DND-41 (cell line): ENCODE measurements at regions not wholly inside any gene's neighbourhood (a gene's known extent, or its start where the extent isn't known, plus 50 kb on each side); places are given as distances from the start of the nearest gene placed in this dataset.

ENCODE experiments used
- CTCF ChIP-seq: IDR thresholded peaks from 2 replicates; pipeline ENCODE4 v1.5.1; 2012; ENCODE audit warnings: borderline replicate concordance, low read length, moderate library complexity, mild to moderate bottlenecking; ENCODE audit not compliant: poor library complexity, severe bottlenecking; ENCODE audit errors: extremely low read depth
- EZH2 ChIP-seq: IDR thresholded peaks from 3 replicates; pipeline ENCODE4 v1.6.1; 2012; ENCODE audit warnings: borderline replicate concordance, low read depth, mild to moderate bottlenecking, moderate library complexity, low read length, inconsistent platforms; ENCODE audit not compliant: severe bottlenecking

- TF ChIP-seq CTCF (no peak), EZH2 (no peak)
These were observed 1401.0 kb downstream of the CDH11 start for GRCh38 chr16:63720848-63721247.
